PFSK-1 (cell line): ENCODE measurements at regions not wholly inside any gene's neighbourhood (a gene's known extent, or its start where the extent isn't known, plus 50 kb on each side); places are given as distances from the start of the nearest gene placed in this dataset.

Source experiments
- POLR2AphosphoS5 ChIP-seq: IDR thresholded peaks from 2 replicates; pipeline ENCODE4 v1.6.1; 2012; ENCODE audit warnings: low read depth, mild to moderate bottlenecking, control low read depth, low read length, moderate library complexity
- TAF1 ChIP-seq: IDR thresholded peaks from 2 replicates; pipeline ENCODE4 v1.6.1; 2012; ENCODE audit warnings: low read length, control low read depth, borderline replicate concordance; ENCODE audit not compliant: insufficient read depth
- TF ChIP-seq, protein P1 (sequence below), 2 experiments: IDR thresholded peaks; 2 replicates each; pipeline versions ENCODE4 v1.6.1 to v1.8.0; 2011 to 2012; ENCODE audit warnings: low read depth in 2 of 2, low read length in 2 of 2, control low read depth in 1 of 2, inconsistent platforms in 1 of 2, mild to moderate bottlenecking in 1 of 2, moderate library complexity in 1 of 2; ENCODE audit not compliant: insufficient read depth in 1 of 2

- TF ChIP-seq POLR2AphosphoS5 (no peak), TAF1 (no peak)
- TF ChIP-seq, protein P1, sequence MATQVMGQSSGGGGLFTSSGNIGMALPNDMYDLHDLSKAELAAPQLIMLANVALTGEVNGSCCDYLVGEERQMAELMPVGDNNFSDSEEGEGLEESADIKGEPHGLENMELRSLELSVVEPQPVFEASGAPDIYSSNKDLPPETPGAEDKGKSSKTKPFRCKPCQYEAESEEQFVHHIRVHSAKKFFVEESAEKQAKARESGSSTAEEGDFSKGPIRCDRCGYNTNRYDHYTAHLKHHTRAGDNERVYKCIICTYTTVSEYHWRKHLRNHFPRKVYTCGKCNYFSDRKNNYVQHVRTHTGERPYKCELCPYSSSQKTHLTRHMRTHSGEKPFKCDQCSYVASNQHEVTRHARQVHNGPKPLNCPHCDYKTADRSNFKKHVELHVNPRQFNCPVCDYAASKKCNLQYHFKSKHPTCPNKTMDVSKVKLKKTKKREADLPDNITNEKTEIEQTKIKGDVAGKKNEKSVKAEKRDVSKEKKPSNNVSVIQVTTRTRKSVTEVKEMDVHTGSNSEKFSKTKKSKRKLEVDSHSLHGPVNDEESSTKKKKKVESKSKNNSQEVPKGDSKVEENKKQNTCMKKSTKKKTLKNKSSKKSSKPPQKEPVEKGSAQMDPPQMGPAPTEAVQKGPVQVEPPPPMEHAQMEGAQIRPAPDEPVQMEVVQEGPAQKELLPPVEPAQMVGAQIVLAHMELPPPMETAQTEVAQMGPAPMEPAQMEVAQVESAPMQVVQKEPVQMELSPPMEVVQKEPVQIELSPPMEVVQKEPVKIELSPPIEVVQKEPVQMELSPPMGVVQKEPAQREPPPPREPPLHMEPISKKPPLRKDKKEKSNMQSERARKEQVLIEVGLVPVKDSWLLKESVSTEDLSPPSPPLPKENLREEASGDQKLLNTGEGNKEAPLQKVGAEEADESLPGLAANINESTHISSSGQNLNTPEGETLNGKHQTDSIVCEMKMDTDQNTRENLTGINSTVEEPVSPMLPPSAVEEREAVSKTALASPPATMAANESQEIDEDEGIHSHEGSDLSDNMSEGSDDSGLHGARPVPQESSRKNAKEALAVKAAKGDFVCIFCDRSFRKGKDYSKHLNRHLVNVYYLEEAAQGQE (IDR thresholded peaks at IDR 0.05; ENCODE audit: insufficient read depth in 1 of 2, low read depth in 2 of 2, low read length in 2 of 2) = no peak
Observed at GRCh38 chr17:70678889-70679288, 509.6 kb downstream of the KCNJ2 start.
